ENCODE measurements at regions not wholly inside any gene's neighbourhood (a gene's known extent, or its start where the extent isn't known, plus 50 kb on each side); places are given as distances from the start of the nearest gene placed in this dataset.
"Not testable (repeated sequence)": the region's sequence is repeated elsewhere in the genome, so short reads cannot be mapped to it uniquely, and the experiment has no call there.

GRCh38 chr6:53424976-53425718 is 76.4 kb upstream of the ELOVL5 start:
- Histone ChIP-seq H3K36me3 (no peaks in the 10 kb centered on the region), H3K9me3 (no peaks in the 10 kb centered on the region), H3K4me1 (ENCODE audit: control insufficient read depth in 1 of 2, insufficient read depth in 1 of 2, low read depth in 1 of 2, low read length in 1 of 2) (no peaks in the 10 kb centered on the region), H3K27me3 (no peaks in the 10 kb centered on the region), H3K27ac (no peak overlapping the region), H3K4me3 (ENCODE audit: low read depth in 1 of 2, low read length in 1 of 2) (no peak overlapping the region)
- TF ChIP-seq CTCF (IDR thresholded peaks at IDR 0.05) = no peak

DNA sequence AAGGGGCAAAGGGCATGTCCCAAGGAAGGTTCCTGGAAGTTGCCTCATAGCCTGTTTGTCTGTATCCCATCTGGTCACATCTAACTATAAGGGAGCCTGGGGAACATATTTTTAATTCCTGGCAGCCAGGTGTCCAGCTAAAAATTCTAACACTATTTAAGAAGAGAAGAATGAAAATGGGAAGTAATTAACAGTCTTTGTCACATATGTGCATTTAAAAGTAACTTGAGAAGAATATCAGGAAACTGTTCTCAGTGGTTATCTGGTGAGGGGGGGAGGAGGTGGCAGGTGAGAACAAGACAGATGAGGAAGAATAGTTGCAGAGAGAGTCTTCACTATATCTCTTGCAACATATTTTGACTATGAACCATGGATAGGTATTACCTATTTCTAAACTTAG is 75.5 kb upstream of the ELOVL5 start:
- Histone ChIP-seq H3K4me3 (ENCODE audit: low read depth in 1 of 2, low read length in 1 of 2) (no peak overlapping the region), H3K27ac (no peak overlapping the region), H3K9me3 (no peaks in the 10 kb centered on the region), H3K4me1 (ENCODE audit: control insufficient read depth in 1 of 2, insufficient read depth in 1 of 2, low read depth in 1 of 2, low read length in 1 of 2) (no peaks in the 10 kb centered on the region), H3K36me3 (no peaks in the 10 kb centered on the region), H3K27me3 (no peaks in the 10 kb centered on the region)
- TF ChIP-seq CTCF (IDR thresholded peaks at IDR 0.05) = no peak

DNA sequence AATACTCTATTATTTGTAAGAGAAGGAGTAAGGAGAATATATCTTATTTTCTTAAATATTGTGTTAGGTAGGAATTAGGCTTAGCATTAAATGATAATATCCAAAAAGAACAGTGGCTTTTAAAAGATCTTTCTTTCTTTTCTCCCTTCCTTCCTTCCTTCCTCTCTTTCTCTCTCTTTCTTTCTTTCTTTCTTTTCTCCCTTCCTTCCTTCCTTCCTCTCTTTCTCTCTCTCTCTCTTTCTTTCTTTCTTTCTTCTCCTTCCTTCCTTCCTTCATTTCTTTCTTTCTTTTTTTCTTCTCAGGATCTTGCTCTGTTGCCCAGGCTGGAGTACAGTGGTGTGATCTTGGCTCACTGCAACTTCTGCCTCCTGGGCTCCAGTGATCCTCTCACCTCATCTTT is 74.8 kb upstream of the ELOVL5 start:
- H3K9me3 ChIP-seq; H3K27me3 ChIP-seq; H3K4me3 ChIP-seq (ENCODE audit: low read depth in 1 of 2, low read length in 1 of 2); H3K4me1 ChIP-seq (ENCODE audit: control insufficient read depth in 1 of 2, insufficient read depth in 1 of 2, low read depth in 1 of 2, low read length in 1 of 2); H3K36me3 ChIP-seq; H3K27ac ChIP-seq: not testable (repeated sequence)

DNA sequence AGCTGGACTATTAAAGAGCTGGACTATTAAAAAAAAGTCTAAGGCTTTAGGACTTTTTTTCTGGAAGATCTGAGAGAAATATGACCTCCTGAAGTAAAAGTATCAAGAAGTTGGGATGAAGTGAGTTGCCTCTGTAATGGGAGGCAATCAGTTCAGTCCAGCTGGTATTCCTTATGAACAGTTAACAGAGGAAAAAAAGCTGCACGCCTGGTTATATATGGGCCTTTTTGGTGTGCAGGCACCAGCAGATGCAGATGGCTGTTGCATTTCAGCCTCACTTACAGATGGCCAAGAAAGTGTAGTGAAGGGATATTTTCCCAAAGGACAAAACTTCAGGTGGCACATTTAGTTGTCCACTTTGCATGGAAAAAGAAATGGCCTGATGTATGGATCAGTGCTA is 70.3 kb upstream of the ELOVL5 start:
- TF ChIP-seq CTCF (IDR thresholded peaks at IDR 0.05) = no peak
- no peaks in the 10 kb centered on the region for H3K36me3 ChIP-seq
- no peaks in the 10 kb centered on the region for H3K9me3 ChIP-seq
- no peaks in the 10 kb centered on the region for H3K4me1 ChIP-seq (ENCODE audit: control insufficient read depth in 1 of 2, insufficient read depth in 1 of 2, low read depth in 1 of 2, low read length in 1 of 2)
- no peak overlapping the region for H3K27ac ChIP-seq
- H3K27me3 ChIP-seq = no peaks in the 10 kb centered on the region
- H3K4me3 ChIP-seq (ENCODE audit: low read depth in 1 of 2, low read length in 1 of 2) = no peak overlapping the region

GRCh38 chr6:53418288-53418687 is 69.5 kb upstream of the ELOVL5 start:
- Histone ChIP-seq H3K36me3 (no peaks in the 10 kb centered on the region), H3K27ac (no peak overlapping the region)
- no peak for TF ChIP-seq CTCF (IDR thresholded peaks at IDR 0.05)

GRCh38 chr6:53417141-53417540 is 68.4 kb upstream of the ELOVL5 start:
- no peak for TF ChIP-seq CTCF (IDR thresholded peaks at IDR 0.05)
- no peak overlapping the region for H3K27ac ChIP-seq

More at GRCh38 chr6:53418288-53418687, 69.5 kb upstream of the ELOVL5 start:
- H3K4me1 ChIP-seq (ENCODE audit: control insufficient read depth in 1 of 2, insufficient read depth in 1 of 2, low read depth in 1 of 2, low read length in 1 of 2) = no peaks in the 10 kb centered on the region
- no peak overlapping the region for H3K4me3 ChIP-seq (ENCODE audit: low read depth in 1 of 2, low read length in 1 of 2)
- no peaks in the 10 kb centered on the region for H3K27me3 ChIP-seq
- no peaks in the 10 kb centered on the region for H3K9me3 ChIP-seq

More at GRCh38 chr6:53417141-53417540, 68.4 kb upstream of the ELOVL5 start:
- no peaks in the 10 kb centered on the region for H3K36me3 ChIP-seq
- no peaks in the 10 kb centered on the region for H3K4me1 ChIP-seq (ENCODE audit: control insufficient read depth in 1 of 2, insufficient read depth in 1 of 2, low read depth in 1 of 2, low read length in 1 of 2)
- no peaks in the 10 kb centered on the region for H3K9me3 ChIP-seq
- H3K4me3 ChIP-seq (ENCODE audit: low read depth in 1 of 2, low read length in 1 of 2) = no peak overlapping the region
- no peaks in the 10 kb centered on the region for H3K27me3 ChIP-seq

All from neutrophil (primary cell).